HPDE6-E6E7 (cell line): ENCODE measurements at regions not wholly inside any gene's neighbourhood (a gene's known extent, or its start where the extent isn't known, plus 50 kb on each side); places are given as distances from the start of the nearest gene placed in this dataset.

Source experiments
- DNase-seq: peaks from one replicate; pipeline ENCODE4 v3.0.0; 2011; ENCODE audit warnings: missing footprints; ENCODE audit errors: extremely low spot score

DNA sequence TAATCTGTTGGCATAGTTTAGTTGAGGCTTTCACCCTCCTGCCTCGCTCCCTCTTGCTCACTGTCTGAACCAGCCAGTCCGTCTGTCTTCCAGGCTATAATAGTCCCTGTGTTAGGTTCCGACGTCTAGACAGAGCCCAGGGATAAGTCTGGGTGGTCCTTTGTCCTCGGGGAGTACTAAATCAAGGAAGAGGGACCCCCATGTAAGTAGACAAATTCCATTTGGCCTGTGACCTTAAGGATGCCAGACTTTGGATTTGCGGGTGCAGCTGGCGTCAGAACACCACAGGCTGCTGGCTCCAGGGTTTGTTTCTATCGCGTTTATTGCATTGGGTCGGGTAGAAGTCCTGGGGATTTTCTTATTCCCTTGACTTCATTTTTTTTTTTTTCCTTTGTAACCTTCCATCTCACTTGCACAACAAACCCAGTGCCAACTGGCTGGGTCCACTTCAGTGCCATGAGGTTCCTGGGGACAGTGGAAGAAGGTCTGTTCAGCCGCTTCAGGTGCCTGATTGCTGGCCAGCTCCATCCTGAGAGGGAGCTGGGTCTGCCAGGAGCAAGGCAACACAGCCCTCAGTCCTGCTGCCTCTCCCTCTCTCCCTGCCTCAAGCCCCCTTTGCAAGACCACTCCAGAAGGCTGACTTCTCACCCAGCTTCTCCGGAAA is 95.4 kb upstream of the KLHL25 start:
- DNase-seq: no peak

- DNase-seq: no peak
Measured at GRCh38 chr15:85890620-85890980, 95.9 kb upstream of the KLHL25 start.

GRCh38 chr15:85891470-85891869 is 96.7 kb upstream of the KLHL25 start:
- DNase-seq: no peak

DNA sequence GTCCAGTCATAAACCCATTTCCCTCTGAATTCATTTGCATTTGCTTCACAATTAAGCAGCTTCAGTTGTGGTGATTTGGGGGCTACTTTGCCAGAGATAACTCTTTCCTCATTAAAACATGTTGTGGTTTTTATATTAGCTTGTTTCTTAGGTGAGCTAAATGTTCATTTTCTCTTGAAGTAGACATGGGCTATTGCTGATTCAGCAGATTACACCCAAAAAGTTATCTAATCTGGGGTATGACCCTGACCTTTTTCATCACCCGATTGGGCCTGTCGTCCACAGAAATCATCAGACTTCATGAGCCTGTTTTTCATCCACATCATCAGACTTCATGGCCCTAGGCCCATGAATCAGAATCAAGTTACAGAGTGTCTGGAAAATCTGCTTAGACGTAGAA is 97.5 kb upstream of the KLHL25 start:
- no peak for DNase-seq

DNA sequence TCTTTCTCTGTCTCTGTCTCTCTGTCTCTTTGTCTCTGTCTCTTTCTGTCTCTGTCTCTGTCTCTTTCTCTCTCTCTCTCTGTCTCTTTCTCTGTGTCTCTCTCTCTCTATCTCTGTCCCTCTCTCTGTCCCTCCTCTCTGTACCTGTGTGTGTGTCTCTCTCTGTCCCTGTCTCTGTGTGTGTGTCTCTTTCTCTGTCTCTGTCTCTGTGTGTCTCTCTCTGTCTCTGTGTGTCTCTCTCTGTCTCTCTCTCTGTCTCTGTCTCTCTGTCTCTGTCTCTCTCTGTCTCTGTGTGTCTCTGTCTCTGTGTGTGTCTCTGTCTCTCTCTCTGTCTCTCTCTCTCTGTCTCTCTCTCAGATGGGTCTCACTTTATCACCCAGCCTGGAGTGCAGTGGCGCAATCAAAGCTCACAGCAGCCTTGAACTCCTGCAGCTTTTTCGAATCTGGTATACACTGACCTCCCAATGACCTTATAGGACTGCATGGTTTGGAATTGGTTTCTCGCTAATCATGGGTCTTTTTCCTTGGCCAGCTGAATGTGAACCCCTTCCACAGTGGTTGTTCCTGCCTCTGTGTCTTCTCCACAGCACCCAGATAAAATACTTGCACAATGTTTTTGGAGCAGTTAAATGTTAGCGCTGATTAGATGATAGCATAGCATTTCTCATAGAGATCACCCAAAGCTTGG is 102.6 kb upstream of the KLHL25 start:
- no peak for DNase-seq

- DNase-seq: no peak
Measured at GRCh38 chr15:85897895-85898717, 103.4 kb upstream of the KLHL25 start.

GRCh38 chr15:85899927-85900326 is 105.2 kb upstream of the KLHL25 start:
- DNase-seq: no peak

DNA sequence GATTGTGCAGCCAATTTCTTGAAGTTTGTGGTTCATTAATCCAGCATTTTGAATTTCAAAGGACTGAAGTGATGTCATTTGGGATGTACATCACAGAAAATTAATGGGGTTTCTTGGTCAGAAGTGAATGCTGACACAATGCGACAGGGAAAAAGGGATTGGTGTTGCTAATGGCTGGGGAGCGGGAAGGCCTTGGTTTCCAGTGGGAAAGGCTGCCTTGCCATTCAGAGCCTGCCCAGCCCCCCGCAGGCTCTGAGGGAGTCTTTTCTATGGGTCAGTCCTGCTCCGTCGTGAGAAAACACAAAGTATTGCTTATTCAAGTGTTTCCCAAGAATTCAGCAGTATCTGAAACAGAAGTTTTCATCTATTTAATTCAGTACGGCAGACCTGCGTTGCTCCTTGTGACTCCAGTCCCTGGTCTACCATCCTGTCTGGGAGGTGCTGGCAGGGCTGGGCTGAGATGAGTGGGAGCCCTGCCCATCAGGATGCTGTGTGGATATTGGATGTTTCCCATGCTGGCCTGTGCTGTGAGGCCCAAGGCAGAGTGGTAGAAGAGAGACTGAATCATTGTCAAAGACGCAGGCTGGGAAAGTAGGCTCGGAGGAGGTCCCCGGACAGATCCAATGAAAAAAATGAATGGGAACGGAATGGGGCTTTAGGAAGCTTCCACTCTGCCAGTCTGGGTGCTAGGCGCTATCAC is 111.2 kb upstream of the KLHL25 start:
- no peak for DNase-seq

DNA sequence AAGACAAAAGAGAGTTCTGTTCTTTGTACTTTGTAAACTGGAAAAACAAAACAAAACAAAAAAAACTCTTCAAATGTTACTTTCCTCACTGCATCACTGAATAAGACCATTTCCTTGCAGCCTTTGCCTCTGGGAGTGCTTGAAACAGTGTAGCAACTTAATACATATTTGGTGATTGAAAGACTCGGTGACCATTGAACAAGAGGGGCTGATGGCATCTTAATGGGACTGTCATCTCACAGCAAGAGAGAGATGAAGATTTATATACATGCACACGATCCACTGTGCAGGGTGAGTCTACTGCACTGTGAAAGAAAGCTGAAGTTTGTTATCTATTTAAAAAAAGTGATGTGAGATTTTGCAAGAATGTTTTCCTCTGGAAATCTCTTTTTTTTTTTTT is 111.9 kb upstream of the KLHL25 start:
- no peak for DNase-seq

DNA sequence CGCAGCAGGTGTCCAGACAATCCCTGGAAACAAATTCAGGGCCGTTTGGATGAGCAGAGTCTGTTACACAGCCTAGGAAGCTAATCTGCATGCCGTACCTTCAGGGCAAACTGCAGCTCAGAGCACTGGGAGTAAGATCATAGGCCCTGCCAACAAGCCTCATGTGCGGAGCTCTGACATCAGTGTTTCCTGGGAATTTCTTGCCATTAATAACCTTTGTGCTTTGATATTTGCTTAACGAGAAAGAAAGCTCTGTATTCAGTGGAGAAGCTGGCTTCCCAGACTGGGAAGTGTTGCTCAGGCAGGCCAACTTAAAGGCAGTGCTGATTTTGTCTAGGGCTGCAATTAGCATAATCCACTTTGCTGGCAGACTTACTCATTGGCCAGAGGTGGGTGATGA is 116.1 kb upstream of the KLHL25 start:
- no peak for DNase-seq

GRCh38 chr15:85913461-85913860 is 118.7 kb upstream of the KLHL25 start:
- no peak for DNase-seq

DNA sequence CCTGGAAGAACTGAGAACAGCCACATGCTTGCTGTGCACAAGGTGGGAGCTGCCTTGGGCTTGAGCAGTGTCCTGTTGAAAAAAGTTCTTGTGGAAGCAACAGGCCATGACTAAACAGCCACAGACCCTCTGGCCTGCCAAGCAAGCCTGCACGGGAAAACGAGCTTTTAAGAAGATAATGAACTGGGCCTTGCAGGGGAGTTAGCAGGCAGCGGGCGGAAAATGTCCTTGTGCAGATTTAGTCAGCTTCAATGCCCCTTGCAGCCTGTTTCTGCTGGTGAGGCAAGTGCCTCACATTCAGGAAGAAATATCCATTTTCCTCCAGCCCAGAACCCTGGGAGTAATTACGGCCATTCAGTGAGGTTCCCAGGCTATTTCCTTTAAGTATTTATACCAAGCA is 126.2 kb upstream of the KLHL25 start:
- no peak for DNase-seq

GRCh38 chr15:85924088-85924487 is 129.4 kb upstream of the KLHL25 start:
- DNase-seq: no peak

DNA sequence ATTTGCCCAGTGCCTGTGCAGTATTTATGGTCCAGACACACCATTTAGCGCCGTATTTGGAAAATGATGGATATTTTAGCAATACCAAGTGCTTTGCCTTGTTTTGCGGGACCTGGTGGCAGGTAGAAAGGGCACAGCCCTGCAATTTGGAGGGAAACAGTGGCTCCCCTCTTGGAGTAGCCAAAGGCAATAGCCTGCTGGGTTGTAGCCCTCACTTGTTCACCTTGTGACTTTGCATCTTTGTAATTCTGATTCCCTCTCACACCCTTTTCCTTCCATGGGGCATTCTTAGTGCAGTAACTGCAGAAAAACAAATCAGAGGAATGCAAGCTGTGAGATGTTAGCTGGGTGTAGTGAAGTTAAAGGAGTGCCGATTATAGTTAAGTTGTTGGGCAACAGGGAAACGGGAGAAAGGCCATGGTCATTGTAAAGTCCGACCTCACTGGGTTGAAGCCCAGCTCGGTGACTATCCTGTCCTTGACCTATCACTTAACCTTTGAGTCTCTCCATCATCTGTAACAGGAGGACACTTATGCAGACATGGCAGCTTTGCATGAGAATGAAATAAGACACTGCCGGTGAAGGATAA is 131.0 kb upstream of the KLHL25 start:
- no peak for DNase-seq

- no peak for DNase-seq
Measured at GRCh38 chr15:85926834-85927233, 132.1 kb upstream of the KLHL25 start.

- no peak for DNase-seq
Measured at GRCh38 chr15:85927931-85928537, 133.3 kb upstream of the KLHL25 start.

DNA sequence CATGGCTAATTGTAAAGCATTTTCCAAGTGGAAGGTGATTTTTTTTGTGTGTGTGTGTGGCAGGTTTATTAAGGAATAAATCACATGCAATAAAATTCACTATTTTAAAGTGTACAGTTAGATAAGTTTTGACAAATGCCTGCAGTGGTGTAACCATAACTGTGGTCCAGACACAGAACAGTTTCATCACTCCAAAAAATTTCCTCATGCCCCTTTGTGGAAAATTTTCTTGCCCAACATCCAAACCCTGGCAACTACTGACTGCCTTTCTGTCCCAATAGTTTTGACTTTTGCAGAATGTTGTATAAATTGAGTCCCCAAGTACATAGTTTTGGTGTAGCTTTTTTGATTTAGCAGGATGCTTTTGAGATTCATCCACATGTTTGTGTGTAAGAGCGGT is 135.1 kb upstream of the KLHL25 start:
- DNase-seq: no peak

DNA sequence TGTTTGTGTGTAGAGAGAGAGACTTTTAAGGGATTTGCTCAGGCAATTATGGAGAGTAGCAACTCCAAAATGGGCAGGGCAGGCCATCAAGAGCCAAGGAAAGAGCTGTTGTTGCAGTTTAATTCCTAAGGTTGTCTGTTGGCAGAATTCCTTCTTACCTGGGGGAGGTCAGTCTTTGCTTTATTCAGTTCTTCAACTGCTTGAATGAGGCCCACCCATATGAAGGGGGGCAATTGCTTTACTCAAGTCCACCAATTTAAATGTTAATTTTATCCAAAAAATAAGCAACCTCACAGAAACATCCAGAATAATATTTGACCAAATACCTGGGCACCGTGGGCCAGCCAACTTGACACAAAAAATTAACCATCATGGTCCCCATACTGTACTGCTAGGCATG is 137.7 kb upstream of the KLHL25 start:
- DNase-seq: no peak

DNA sequence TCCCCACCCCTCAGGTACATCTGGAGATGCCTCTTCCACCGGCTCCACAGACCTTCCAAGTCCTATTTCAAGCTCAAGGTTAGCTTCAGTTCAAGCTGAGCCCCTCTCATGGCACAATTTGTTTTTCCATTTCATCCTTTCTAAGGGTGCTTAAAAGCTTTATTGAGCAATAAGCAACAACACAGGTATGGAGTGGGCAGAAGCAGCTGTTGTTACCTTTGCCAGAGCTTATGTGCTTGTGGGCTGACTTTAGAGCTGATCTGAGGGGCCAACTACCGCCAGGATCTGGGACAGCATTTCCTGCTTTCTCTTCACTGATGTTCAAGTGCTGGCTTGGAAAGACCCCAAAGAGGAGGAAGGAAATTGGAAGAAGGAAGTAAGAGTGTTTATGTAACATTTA is 140.0 kb upstream of the KLHL25 start:
- no peak for DNase-seq

DNA sequence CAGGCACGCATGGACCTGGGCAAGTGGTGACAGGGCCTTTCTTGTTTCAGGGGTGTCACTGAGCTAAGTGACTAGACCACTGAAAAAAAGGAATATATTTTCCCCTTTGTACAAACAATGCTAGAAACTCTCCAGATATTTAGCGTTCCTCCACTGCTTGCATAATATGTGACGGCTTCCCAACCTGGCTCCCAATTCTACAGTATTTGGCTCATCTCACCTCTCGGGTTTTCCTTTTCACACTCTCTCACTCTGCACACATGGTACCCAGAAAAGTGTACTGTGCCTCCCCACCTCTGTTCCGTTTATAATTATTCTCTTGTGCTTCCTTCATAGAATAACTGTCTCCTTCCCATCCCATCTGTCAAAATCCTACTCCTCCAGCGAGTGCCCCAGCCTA is 140.5 kb upstream of the KLHL25 start:
- no peak for DNase-seq

- DNase-seq: no peak
Measured at GRCh38 chr15:85937661-85938060, 142.0 kb upstream of the AGBL1 start.
